Cardiac muscle cell (in vitro differentiated cells and primary cell): ENCODE measurements at regions not wholly inside any gene's neighbourhood (a gene's known extent, or its start where the extent isn't known, plus 50 kb on each side); places are given as distances from the start of the nearest gene placed in this dataset.

ENCODE experiments used
- DNase-seq, 2 donors: peaks; one replicate each; pipeline versions ENCODE4 v3.0.0 to v3.0.0-alpha.2; 2010 to 2017; ENCODE audit warnings: low read depth in 1 of 2, low spot score in 1 of 2
- H3K27ac ChIP-seq: fragments of 200-600 bp; sonication (generic); 2 replicates; pipeline ENCODE4 v1.5.1; 2016
- H3K27me3 ChIP-seq: fragments of 200-600 bp; sonication (generic); 2 replicates; pipeline ENCODE4 v1.6.0; 2016; ENCODE audit warnings: control low read depth
- H3K36me3 ChIP-seq: fragments of 200-600 bp; sonication (generic); 2 replicates; pipeline ENCODE4 v1.5.1; 2016; ENCODE audit warnings: control low read depth
- H3K4me1 ChIP-seq: fragments of 200-600 bp; sonication (generic); 2 replicates; pipeline ENCODE4 v1.8.1; 2017; ENCODE audit warnings: low read depth, mild to moderate bottlenecking, mixed run types
- H3K4me3 ChIP-seq: fragments of 200-600 bp; sonication (generic); 2 replicates; pipeline ENCODE4 v1.5.1; 2016; ENCODE audit warnings: mild to moderate bottlenecking
- H3K9me3 ChIP-seq: fragments of 200-600 bp; sonication (generic); 2 replicates; pipeline ENCODE4 v1.5.1; 2017; ENCODE audit warnings: low read depth, mild to moderate bottlenecking, control low read depth
- TF ChIP-seq, protein P1 (sequence below): IDR thresholded peaks from 2 replicates; pipeline ENCODE4 v1.5.1; 2012; ENCODE audit warnings: low read depth, mild to moderate bottlenecking, low read length

DNA sequence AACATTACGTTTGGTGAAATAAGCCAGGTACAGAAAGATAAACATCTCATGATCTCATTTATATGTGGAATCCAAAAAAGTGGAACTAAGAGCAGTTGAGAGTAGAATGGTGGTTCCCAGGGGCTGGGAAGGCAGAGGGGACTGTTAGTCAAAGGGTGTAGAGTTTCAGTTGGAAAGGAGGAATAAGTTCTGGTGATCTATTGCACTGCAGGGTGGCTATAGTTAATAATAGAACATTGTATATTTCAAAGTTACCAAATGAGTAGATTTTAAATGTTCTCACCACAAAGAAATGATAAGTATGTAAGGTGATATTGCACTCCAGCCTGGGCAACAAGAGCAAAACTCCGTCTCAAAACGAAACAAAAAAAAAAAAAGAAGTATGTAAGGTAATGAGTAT lies 260.1 kb upstream of the RAB6C start:
- Histone ChIP-seq H3K4me1 (no peaks in the 10 kb centered on the region), H3K9me3 (no peaks in the 10 kb centered on the region), H3K27ac (no peak overlapping the region), H3K4me3 (no peak overlapping the region), H3K27me3 (no peaks in the 10 kb centered on the region), H3K36me3 (no peaks in the 10 kb centered on the region)
- DNase-seq: no peak
- TF ChIP-seq, protein P1, sequence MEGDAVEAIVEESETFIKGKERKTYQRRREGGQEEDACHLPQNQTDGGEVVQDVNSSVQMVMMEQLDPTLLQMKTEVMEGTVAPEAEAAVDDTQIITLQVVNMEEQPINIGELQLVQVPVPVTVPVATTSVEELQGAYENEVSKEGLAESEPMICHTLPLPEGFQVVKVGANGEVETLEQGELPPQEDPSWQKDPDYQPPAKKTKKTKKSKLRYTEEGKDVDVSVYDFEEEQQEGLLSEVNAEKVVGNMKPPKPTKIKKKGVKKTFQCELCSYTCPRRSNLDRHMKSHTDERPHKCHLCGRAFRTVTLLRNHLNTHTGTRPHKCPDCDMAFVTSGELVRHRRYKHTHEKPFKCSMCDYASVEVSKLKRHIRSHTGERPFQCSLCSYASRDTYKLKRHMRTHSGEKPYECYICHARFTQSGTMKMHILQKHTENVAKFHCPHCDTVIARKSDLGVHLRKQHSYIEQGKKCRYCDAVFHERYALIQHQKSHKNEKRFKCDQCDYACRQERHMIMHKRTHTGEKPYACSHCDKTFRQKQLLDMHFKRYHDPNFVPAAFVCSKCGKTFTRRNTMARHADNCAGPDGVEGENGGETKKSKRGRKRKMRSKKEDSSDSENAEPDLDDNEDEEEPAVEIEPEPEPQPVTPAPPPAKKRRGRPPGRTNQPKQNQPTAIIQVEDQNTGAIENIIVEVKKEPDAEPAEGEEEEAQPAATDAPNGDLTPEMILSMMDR: no peak

- no peaks in the 10 kb centered on the region for H3K4me1 ChIP-seq
- no peak overlapping the region for H3K27ac ChIP-seq
- TF ChIP-seq, protein P1: no peak
- H3K27me3 ChIP-seq: no peaks in the 10 kb centered on the region
- DNase-seq: no peak
- H3K4me3 ChIP-seq: no peak overlapping the region
- no peaks in the 10 kb centered on the region for H3K36me3 ChIP-seq
- no peaks in the 10 kb centered on the region for H3K9me3 ChIP-seq
Observed at GRCh38 chr2:129720360-129720759, 259.1 kb upstream of the RAB6C start.

DNA sequence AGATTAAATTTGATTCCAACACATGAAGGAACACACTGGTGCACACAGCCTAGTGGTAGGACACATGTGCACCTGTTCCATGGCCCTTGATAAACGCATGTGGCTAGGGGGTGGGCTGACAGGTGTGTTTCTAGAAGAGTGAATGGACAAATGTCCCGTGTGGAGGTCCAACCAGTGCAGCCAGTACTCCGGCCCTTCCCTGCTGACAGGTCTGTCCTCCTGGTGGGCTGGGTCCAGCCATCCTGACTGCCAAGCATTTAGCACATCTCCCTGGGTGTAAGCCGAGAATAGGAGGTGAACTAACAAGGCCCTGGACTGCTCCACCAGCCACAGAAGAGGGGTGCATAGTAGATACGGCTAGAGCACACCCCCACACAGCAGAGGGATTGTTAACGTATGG lies 258.7 kb upstream of the RAB6C start:
- TF ChIP-seq, protein P1: no peak

DNA sequence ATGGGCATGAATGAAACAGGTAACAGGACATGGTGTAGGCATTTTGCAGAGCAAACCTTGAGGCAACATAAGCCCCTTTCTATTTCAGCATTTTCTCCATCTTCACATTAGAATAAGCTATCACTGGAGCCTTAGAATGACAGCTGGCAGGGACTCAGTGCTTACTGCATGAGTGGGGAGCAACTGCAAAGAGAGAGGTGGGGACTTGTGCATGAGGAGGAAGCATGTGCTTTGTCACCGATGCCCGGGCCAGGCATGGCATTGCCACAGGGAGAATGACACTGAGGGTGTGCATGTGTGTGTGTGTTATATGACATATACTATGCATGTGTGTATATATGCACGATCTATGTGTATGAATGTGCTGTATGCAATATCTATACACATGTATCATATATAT lies 258.2 kb upstream of the RAB6C start:
- H3K27me3 ChIP-seq: no peaks in the 10 kb centered on the region
- H3K4me3 ChIP-seq: no peak overlapping the region
- H3K9me3 ChIP-seq: no peaks in the 10 kb centered on the region
- TF ChIP-seq, protein P1: no peak
- H3K4me1 ChIP-seq: no peaks in the 10 kb centered on the region
- no peak for DNase-seq
- H3K27ac ChIP-seq: no peak overlapping the region
- H3K36me3 ChIP-seq: no peaks in the 10 kb centered on the region

More for the DNA sequence above, 258.7 kb upstream of the RAB6C start:
- H3K27ac ChIP-seq: no peak overlapping the region
- H3K4me1 ChIP-seq: no peaks in the 10 kb centered on the region
- DNase-seq: no peak
- H3K4me3 ChIP-seq: no peak overlapping the region
- no peaks in the 10 kb centered on the region for H3K27me3 ChIP-seq
- no peaks in the 10 kb centered on the region for H3K36me3 ChIP-seq
- H3K9me3 ChIP-seq: no peaks in the 10 kb centered on the region

GRCh38 chr2:129721846-129722245 lies 257.6 kb upstream of the RAB6C start:
- no peak for DNase-seq
- no peaks in the 10 kb centered on the region for H3K4me1 ChIP-seq
- no peaks in the 10 kb centered on the region for H3K36me3 ChIP-seq
- no peak overlapping the region for H3K4me3 ChIP-seq
- TF ChIP-seq, protein P1: no peak
- no peaks in the 10 kb centered on the region for H3K9me3 ChIP-seq
- H3K27ac ChIP-seq: no peak overlapping the region
- no peaks in the 10 kb centered on the region for H3K27me3 ChIP-seq
